Forelimb muscle (tissue), 1 donor: ENCODE measurements at regions not wholly inside any gene's neighbourhood (a gene's known extent, or its start where the extent isn't known, plus 50 kb on each side); places are given as distances from the start of the nearest gene placed in this dataset.

Experiments used
- DNase-seq: peaks from one replicate; pipeline ENCODE4 v3.0.0-alpha.2; 2013; ENCODE audit warnings: low read depth

DNA sequence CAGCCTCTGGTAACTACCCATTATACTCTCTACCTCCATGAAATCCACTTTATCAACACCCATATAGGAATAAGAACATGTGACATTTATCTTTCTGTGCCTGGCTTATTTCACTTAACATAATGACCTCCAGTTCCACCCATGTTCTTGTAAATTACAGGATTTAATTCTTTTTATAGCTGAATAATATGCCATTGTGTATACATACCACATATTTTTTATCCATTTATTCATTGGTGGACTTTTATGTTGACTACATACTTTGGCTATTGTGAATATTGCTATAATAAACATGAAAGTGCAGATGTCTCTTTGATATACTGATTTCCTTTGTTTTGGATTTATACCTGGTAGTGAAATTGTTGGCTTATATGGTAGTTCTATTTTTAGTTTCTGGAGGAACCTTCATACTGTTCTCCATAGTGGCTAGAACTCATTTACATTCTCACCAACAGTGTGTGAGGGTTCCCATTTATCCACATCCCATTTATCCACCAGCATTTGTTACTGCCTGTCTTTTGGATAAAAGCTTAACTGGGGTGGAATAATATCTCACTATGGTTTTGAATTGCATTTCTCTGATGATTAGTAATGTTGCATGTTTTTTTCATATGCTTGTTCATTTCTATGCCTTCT lies 473.4 kb downstream of the TBL1XR1 start:
- no peak for DNase-seq

GRCh38 chr3:176714034-176714433 lies 483.2 kb downstream of the TBL1XR1 start:
- no peak for DNase-seq

GRCh38 chr3:176712191-176712590 lies 485.1 kb downstream of the TBL1XR1 start:
- no peak for DNase-seq

DNA sequence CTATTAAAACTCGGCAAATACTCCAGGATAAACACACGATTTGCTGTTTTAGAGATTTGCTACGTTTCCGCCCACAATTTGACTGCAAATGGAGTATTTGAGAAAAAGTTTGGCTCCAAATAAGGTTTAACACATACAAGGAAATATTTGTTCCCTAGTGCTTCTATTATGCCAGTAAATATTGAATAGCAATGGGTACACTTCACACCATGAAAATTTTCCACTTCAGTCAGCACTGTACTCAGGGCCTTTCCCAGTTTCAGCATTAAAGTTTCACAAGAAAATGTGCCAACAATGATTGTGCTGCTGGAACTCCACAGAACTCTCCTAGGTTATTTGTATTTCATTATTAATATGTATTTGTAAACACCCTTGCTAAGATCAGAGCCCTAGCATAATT lies 498.0 kb downstream of the TBL1XR1 start:
- DNase-seq = no peak

- DNase-seq = no peak
These were observed 499.9 kb downstream of the TBL1XR1 start for GRCh38 chr3:176697284-176697889.

DNA sequence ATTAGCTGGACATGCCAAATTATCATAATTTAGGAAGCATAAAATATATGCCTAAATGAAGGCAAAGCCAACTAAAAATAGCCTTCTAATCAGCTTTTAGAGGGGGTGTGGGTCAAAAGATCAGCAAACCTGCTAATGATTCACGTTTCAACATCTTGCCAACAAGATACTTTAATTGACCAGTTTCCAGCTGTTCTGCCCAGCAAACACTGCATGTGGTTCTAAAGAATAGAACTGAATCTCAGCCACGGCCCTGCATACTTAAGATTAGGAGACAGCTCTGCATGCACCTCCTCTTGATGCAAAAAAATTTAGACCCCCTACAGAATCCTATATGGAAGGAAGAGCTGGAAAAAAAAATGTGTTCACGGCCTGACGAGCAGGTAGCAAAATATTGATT lies 500.5 kb downstream of the TBL1XR1 start:
- DNase-seq = no peak

DNA sequence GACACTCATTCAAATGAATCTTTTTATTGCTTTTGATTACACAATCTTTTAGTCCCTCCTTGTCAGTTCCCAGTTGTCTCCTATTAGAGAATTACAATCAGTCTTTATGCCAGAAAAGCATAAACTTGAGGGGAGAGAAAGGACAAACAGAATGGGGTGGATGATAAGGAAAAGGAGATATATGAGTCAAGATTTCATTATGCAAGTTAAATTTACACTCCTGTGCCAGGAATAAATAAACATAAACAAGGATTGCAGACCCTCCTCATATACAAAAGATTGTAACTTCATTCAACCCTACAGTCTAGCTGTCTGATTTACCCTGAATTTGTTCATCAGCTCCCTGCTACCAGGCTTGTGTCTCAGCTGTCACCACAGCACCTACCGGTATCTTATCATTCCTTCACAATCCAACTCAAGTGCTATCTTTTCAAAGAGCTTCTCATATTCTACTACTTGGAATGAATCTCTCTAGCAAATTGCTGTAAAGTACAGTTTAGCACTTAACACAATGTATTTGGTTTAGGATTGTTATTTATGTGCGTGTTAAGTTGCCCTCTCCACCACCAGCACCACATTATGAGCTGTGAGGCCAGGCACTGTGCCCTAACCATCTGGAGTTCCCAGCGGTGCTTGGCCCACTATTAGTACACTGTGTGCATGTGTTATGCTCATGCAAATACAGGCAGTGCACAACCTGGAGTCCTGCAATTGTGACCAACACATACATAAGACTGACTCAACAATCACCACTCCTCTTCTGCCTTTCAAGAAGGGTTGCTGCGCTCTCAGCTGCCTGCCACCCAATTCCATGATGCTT lies 504.1 kb downstream of the TBL1XR1 start:
- no peak for DNase-seq

DNA sequence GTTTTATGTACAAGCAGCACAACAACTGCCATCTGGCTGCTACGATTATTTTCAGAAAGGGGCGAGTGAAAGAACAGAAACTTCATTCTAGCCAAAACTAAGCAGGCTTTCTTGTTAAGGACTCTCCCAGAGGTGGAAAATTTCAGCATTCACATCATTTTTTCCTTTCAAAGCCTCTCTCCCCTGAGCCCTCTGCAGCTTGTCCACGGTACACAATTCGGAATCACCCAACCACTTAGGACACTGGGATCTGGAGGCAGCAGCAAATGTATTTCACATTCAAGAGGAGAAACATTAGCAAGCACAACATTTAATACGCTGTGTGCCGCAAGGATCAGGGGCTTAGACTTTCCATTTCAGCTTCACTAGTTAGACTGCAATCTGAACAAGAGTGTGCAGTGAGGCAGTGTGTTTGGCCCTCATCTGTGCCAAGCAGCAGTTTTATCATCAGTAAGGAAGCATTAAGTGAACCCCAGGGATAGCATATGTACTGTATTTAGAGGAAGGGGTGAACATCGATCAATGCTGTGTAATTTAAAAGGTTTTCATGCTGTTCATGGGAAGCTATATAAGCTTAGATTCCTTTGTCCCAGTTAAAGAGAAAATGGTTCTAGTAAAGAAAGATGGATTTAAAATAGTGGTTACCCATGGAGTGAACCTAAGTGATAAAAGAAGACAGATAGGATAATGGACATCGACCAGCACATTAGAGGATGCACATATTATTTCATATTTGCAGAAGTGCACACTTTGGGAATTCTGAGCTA lies 504.9 kb downstream of the TBL1XR1 start:
- peak; percentile 58 for DNase-seq

GRCh38 chr3:176690083-176690869 lies 507.0 kb downstream of the TBL1XR1 start:
- DNase-seq = no peak

DNA sequence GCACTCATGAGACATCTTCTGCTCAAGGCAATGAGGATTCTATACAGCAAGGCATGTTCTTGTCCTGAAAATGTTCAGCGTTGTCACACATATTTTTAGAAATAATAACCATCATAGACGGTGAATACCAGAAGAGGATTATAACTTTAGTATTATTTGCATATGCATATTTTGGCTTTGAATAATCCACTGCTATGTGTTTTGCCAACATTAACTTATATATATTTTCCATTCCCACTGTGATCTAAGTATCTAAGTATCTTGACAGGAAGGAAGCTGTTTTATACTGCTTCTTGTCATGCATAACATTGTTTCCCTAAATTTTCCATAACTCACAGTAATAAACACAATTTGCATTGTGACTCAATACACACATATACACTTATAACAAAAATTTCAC lies 509.5 kb downstream of the TBL1XR1 start:
- no peak for DNase-seq

GRCh38 chr3:176683382-176683781 lies 513.9 kb downstream of the TBL1XR1 start:
- DNase-seq = no peak

DNA sequence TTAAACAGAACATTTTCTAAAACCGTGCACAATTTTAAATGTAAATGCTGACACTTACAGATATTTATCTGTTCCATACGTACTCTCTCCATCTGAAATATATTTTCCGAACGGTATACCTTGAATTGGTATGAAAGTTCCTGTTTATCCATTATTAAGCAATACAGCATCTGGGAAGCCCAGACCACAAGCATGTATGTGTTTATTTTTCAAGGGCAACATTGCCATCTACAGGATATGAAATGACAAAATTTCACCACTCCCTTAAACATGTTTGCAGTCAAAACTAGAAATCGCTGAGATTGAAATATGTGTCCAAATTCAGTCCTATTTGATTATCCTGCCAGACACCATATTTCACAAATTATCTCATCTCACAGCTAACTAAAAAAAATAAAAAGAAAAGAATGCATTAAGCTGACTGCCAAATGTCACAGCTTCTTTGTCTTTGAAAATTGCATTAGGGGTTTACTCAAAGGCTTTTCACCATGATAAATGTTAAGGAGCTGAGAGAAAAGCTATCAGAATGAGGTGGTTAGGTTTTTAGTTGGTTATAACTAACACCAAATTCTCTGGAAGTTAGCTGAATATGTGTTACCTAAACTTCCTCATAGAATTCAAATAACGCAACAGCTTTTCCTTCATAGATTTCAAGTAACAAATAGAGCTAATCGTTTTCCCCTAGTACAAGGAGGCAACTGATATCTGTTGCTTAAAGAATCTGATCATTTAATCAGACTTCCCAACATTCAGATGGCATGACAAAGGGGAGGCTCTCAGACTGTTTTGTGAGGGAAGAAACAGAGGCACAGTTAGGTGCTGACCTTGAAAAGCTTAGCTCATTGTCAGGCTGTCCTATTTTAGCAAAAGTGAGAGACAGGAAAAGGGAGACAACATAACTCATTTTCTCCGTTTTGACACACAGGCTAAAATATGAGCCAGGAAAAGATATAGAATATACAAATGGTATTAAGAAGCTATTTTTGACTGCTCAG lies 533.1 kb downstream of the TBL1XR1 start:
- DNase-seq = peak; percentile 65

DNA sequence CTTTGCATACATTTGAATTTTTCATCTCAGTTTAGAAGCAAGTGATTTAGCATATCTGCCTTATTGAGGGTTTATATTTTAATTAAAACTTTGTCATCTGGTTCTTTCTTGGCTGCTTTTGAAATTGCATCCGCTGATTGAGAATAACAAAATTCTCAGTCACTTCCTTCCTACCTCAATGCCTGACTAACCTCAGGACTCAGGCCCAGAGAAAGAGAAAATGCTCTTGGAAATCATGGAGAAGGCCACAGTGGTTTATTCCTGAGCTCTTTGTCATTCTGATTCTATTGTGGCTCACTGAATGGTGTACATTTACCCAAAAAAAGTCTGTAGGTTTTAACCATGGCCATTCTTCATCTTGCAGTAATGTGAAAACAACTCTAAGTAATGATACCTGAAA lies 533.9 kb downstream of the TBL1XR1 start:
- DNase-seq = no peak

DNA sequence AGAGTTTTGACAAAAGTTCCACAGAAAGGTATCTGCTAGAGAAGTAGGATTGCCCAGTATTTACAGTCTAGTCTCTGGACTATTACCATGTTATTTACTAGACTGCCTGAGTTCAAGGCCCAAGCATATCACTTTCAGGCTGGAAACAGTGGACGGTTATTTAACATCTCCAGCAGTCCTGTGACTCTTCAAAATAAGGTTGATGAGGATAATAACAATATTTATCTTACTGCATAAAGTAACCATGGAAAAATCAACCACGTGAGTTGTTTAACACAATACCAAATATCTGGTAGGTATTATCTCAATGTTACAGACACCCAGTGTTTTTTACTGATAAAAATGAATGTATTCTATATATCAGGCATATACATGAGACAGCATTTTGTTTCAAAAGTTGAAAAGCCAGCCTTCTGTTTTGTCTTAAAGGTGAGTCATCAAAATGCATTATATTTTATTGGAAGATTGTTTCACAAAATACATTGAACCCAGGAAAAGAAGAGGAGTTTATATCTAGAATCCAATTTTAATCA lies 535.8 kb downstream of the TBL1XR1 start:
- DNase-seq = no peak

DNA sequence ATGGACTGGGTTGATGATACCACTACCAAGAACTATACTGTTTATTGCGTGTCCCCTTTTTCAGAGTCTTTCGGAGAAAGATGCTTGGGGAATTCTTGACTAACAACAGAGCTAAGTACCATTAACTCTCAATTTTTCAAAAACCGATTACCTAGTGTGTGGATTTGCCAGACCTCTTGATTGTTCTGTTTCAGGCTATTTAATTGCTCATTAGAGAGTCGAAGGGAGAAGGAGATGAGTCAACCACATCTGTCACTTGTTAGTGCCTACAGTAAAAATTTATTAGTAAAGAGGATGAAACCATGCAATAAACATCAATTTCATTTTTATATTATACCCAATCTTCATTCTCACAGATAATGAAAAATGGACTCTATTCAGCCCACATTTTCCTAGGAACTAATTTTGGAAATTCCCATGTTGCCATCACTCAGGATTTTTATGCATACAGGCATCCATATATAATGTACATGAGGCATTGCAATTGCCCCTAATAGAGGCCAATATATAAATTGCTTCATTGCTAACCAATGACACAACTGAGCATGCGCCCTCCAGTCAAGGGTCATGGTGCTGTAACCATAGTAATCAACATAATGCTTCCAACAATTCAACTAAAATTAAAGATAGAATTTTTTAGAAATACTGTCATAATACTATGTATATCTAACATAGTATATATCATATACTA lies 541.7 kb downstream of the TBL1XR1 start:
- DNase-seq = no peak

DNA sequence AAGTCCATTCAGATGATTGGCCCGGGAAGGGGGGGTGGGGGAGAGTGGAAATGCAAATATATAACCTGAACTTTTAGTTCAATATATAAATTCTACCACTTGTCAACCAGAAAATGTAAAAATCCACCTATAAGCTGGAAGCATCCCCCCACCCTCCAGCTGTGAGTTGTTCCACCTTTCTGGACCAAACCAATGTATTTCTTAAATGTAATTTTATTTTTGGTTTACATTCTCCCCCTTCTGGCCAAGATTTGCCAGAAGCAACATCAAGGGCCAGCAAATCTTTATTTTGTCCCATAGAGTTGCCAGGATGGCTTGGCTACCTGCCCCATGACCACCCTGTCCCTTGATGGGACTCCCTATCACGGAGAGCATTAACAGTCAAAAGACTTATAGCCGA lies 545.7 kb downstream of the TBL1XR1 start:
- no peak for DNase-seq

- DNase-seq = no peak
These were observed 546.8 kb downstream of the TBL1XR1 start for GRCh38 chr3:176650478-176650877.

GRCh38 chr3:176647987-176648386 lies 549.3 kb downstream of the TBL1XR1 start:
- no peak for DNase-seq

GRCh38 chr3:176633511-176633910 lies 563.8 kb downstream of the TBL1XR1 start:
- DNase-seq = no peak
